Nephron (organoid): ENCODE measurements at regions not wholly inside any gene's neighbourhood (a gene's known extent, or its start where the extent isn't known, plus 50 kb on each side); places are given as distances from the start of the nearest gene placed in this dataset.

Source experiments
- H3K27ac Mint-ChIP-seq, 3 experiments: 2 replicates each; pipeline ENCODE4 v1.8.0; 2020; ENCODE audit warnings: mixed read lengths in 3 of 3, mild to moderate bottlenecking in 2 of 3, moderate library complexity in 1 of 3
- H3K27me3 Mint-ChIP-seq: 2 replicates; pipeline ENCODE4 v1.8.0; 2021; ENCODE audit warnings: low read depth, mild to moderate bottlenecking, moderate library complexity, mixed read lengths
- H3K36me3 Mint-ChIP-seq: 2 replicates; pipeline ENCODE4 v1.8.0; 2020; ENCODE audit warnings: low read depth, mixed read lengths
- H3K4me1 Mint-ChIP-seq: 2 replicates; pipeline ENCODE4 v1.8.0; 2020; ENCODE audit warnings: mixed read lengths
- H3K4me3 Mint-ChIP-seq, 3 experiments: 2 replicates each; pipeline ENCODE4 v1.8.0; 2020; ENCODE audit warnings: mild to moderate bottlenecking in 3 of 3, mixed read lengths in 3 of 3, moderate library complexity in 2 of 3
- H3K9me3 Mint-ChIP-seq: 2 replicates; pipeline ENCODE4 v1.8.0; 2020; ENCODE audit warnings: mixed read lengths
- TF ChIP-seq, protein P1 (sequence below), 3 experiments: fragments of 200-600 bp; sonication (generic); IDR thresholded peaks; one replicate each; pipeline ENCODE4 v1.5.0; 2021; ENCODE audit warnings: antibody characterized with exemption in 3 of 3; ENCODE audit not compliant: unreplicated experiment in 3 of 3

DNA sequence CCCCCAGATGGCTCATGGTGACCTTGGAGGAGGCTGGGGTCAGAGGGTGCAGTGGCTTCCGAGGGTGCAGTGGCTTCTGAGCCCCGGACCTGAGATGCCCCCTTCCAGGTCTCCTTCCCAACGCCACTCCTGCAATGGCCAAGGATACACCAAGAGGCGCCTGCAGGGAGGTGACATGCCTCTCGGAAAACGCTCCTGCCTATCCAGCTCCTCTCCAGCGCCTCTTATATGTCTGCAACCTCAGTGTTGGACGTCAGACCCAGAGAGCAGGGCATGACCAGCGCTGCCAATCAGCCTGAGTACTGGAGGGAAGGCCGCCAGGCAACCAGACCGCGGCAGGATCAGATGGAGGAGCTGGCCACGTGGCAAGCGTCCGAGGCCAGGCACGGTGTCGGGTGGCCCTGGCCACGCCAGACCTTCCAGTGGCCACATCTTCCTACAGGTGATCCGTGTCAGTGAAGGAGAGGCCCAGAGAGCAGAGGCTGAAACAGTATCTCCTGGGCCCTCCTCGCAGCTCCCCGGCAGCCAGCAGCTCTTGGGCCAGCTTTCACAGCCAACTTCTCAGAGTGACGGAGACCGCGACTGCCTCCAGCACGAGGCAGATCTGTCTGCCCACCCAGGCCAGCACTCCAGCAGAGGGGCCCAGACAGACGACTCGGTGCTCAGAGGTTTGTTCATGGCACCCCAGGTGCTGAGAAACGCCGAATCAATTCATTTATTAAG is 199.5 kb upstream of the SALL3 start:
- H3K4me3 Mint-ChIP-seq = no peak overlapping the region
- no peak overlapping the region for H3K27ac Mint-ChIP-seq
- H3K36me3 Mint-ChIP-seq = no peaks in the 10 kb centered on the region
- H3K27me3 Mint-ChIP-seq = peaks cover 8% of the 10 kb centered on the region
- no peaks in the 10 kb centered on the region for H3K9me3 Mint-ChIP-seq
- H3K4me1 Mint-ChIP-seq = no peaks in the 10 kb centered on the region
- TF ChIP-seq, protein P1, sequence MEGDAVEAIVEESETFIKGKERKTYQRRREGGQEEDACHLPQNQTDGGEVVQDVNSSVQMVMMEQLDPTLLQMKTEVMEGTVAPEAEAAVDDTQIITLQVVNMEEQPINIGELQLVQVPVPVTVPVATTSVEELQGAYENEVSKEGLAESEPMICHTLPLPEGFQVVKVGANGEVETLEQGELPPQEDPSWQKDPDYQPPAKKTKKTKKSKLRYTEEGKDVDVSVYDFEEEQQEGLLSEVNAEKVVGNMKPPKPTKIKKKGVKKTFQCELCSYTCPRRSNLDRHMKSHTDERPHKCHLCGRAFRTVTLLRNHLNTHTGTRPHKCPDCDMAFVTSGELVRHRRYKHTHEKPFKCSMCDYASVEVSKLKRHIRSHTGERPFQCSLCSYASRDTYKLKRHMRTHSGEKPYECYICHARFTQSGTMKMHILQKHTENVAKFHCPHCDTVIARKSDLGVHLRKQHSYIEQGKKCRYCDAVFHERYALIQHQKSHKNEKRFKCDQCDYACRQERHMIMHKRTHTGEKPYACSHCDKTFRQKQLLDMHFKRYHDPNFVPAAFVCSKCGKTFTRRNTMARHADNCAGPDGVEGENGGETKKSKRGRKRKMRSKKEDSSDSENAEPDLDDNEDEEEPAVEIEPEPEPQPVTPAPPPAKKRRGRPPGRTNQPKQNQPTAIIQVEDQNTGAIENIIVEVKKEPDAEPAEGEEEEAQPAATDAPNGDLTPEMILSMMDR (IDR thresholded peaks at IDR 0.05; ENCODE audit: unreplicated experiment in 3 of 3) = no peak

- TF ChIP-seq, protein P1 (IDR thresholded peaks at IDR 0.05; ENCODE audit: unreplicated experiment in 3 of 3) = no peak
- H3K36me3 Mint-ChIP-seq = no peaks in the 10 kb centered on the region
- no peaks in the 10 kb centered on the region for H3K4me1 Mint-ChIP-seq
- H3K27ac Mint-ChIP-seq = no peak overlapping the region
- H3K4me3 Mint-ChIP-seq = no peak overlapping the region
- H3K27me3 Mint-ChIP-seq = peaks cover 11% of the 10 kb centered on the region
- H3K9me3 Mint-ChIP-seq = no peaks in the 10 kb centered on the region
Observed at GRCh38 chr18:78780719-78781600, 198.7 kb upstream of the SALL3 start.

DNA sequence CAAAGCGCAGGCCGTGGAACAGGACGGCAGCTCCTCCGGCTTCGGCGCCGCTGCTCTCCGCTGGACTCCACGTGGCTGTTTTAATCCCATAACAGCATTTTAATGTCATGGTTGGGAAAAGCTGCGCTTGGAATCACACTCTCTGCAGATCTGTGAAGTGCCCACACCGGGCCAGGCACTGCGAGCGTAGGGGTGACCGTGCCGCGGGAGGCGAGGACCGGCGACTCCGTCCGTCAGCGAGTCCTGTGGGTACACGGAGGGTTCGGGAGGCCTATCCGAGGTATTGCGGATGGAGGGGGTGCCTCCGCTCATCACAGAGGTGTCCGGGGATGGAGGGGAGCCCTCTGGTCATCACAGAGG is 198.0 kb upstream of the SALL3 start:
- H3K4me3 Mint-ChIP-seq = no peak overlapping the region
- no peak overlapping the region for H3K27ac Mint-ChIP-seq
- TF ChIP-seq, protein P1 (IDR thresholded peaks at IDR 0.05; ENCODE audit: unreplicated experiment in 3 of 3) = no peak
- no peaks in the 10 kb centered on the region for H3K36me3 Mint-ChIP-seq
- peaks cover 16% of the 10 kb centered on the region for H3K27me3 Mint-ChIP-seq
- no peaks in the 10 kb centered on the region for H3K9me3 Mint-ChIP-seq
- no peaks in the 10 kb centered on the region for H3K4me1 Mint-ChIP-seq

GRCh38 chr18:78782951-78783563 is 196.6 kb upstream of the SALL3 start:
- H3K36me3 Mint-ChIP-seq = no peaks in the 10 kb centered on the region
- peaks cover 19% of the 10 kb centered on the region for H3K27me3 Mint-ChIP-seq
- H3K9me3 Mint-ChIP-seq = no peaks in the 10 kb centered on the region
- TF ChIP-seq, protein P1 (IDR thresholded peaks at IDR 0.05; ENCODE audit: unreplicated experiment in 3 of 3) = no peak
- no peaks in the 10 kb centered on the region for H3K4me1 Mint-ChIP-seq
- no peak overlapping the region for H3K4me3 Mint-ChIP-seq
- H3K27ac Mint-ChIP-seq = no peak overlapping the region

DNA sequence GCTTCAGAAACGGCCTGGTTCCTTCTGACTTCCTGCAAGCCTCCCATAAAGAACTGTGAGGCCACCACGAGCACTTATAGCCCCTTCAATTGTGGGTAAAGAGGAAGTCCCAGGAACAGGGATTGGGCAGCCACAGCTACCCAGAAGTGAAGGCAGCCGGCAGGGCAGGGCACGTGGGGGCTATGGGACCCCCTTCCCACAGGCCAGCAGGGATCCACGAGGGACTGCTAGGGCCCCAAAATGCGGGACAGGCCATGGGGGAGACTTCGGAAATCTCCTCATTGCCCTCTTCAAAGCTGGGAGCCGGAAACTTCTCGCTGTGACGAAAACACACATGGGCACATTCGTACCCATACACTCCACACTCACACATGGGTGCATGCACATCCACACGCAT is 196.1 kb upstream of the SALL3 start:
- no peaks in the 10 kb centered on the region for H3K36me3 Mint-ChIP-seq
- H3K27ac Mint-ChIP-seq = no peak overlapping the region
- no peaks in the 10 kb centered on the region for H3K4me1 Mint-ChIP-seq
- TF ChIP-seq, protein P1 (IDR thresholded peaks at IDR 0.05; ENCODE audit: unreplicated experiment in 3 of 3) = no peak
- no peak overlapping the region for H3K4me3 Mint-ChIP-seq
- H3K9me3 Mint-ChIP-seq = no peaks in the 10 kb centered on the region
- peaks cover 19% of the 10 kb centered on the region for H3K27me3 Mint-ChIP-seq
